Astrocyte of the cerebellum (primary cell): ENCODE measurements at regions not wholly inside any gene's neighbourhood (a gene's known extent, or its start where the extent isn't known, plus 50 kb on each side); places are given as distances from the start of the nearest gene placed in this dataset.

Source experiments
- DNase-seq: peaks from one replicate; pipeline ENCODE4 v3.0.0-alpha.2; 2011; ENCODE audit warnings: low read depth
- H3K4me3 ChIP-seq: 2 replicates; pipeline ENCODE4 v1.5.1; 2011; ENCODE audit warnings: mild to moderate bottlenecking, low read depth, low read length, moderate library complexity
- in situ Hi-C: cut with HindIII; loops from 2 replicates; pipeline ENCODE4 v1.10.0; 2017; ENCODE audit warnings: low sequenced_read_pairs
- TF ChIP-seq, protein P1 (sequence below): IDR thresholded peaks from 2 replicates; pipeline ENCODE4 v1.5.1; 2012; ENCODE audit warnings: low read length, low read depth, moderate library complexity, mild to moderate bottlenecking; ENCODE audit errors: missing control alignments

DNA sequence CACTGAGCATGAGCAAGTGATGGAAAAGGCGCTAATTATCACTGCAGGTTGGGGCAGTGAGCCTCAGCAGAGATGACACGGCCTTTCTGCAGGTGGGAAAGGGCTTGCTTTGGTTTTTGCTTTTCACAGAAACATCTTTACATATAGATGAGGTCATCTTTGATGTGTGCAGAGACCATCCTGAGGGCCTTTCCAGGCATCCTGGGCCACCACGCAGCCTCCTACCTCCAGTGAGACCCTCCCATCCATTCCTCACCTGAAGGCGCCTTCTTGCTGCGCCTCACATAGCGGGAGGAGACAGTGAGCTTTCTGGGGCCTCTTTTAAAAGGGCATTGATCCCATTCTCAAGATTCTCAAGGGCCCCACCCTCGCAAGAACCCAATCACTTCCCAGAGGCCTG, 235.3 kb upstream of the RAB6C start:
- in situ Hi-C loops, result no loop called here
- no peak for DNase-seq
- TF ChIP-seq, protein P1, sequence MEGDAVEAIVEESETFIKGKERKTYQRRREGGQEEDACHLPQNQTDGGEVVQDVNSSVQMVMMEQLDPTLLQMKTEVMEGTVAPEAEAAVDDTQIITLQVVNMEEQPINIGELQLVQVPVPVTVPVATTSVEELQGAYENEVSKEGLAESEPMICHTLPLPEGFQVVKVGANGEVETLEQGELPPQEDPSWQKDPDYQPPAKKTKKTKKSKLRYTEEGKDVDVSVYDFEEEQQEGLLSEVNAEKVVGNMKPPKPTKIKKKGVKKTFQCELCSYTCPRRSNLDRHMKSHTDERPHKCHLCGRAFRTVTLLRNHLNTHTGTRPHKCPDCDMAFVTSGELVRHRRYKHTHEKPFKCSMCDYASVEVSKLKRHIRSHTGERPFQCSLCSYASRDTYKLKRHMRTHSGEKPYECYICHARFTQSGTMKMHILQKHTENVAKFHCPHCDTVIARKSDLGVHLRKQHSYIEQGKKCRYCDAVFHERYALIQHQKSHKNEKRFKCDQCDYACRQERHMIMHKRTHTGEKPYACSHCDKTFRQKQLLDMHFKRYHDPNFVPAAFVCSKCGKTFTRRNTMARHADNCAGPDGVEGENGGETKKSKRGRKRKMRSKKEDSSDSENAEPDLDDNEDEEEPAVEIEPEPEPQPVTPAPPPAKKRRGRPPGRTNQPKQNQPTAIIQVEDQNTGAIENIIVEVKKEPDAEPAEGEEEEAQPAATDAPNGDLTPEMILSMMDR, result no peak
- no peak overlapping the region for H3K4me3 ChIP-seq

DNA sequence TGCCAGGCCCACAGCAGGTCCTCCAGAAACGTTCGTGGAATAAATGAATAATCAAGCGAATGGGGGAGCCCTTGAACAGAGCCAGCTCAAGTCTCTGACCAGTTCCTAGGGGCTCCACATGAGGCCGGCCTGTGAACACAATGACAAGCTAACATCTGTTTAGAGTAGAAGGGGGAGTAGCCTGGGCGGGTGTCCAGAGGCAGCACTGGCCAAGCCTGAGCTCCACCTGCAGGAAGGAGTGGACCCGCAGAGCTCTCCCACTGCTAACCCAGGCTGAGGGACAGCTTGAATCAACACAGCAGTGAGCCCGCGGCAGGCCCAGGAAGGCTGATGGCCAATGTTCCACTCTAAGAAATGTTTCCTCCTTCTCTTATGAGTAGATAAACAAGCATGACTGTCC, 234.8 kb upstream of the RAB6C start:
- no peak overlapping the region for H3K4me3 ChIP-seq
- TF ChIP-seq, protein P1, result no peak
- DNase-seq, result no peak
- in situ Hi-C loops, result no loop called here

DNA sequence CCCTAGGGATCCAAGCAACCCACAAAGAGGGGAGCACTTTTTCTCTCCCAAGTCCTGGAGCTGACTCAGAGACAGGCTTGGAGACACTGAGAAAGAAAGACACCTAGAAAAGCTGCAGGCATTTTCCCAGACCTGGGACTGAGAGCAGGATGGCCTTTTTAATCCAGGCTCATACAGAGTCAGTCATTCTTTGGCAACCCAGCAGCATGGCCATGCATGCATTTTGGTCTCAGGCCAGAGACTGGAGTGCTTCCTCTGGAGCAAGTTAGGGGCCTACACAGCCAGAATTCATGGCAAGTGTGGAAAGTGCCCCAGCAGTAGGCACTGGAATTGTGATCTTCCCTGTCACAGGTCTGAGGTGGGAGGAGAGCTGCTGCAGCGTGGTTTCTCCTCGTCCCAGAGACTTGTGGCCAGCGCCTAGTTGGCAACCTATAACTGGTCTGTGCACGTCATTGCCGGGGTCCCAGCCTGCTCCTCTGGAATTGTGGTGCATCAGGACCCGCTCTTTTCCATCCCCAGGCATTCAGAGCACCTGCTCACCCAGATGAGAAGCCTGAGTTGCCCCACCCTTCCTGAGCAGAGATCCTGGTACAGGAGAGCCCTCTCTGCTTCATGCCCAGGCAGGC, 231.9 kb upstream of the RAB6C start:
- in situ Hi-C loops, result no loop called here
- H3K4me3 ChIP-seq, result no peak overlapping the region
- no peak for DNase-seq
- TF ChIP-seq, protein P1, result no peak

DNA sequence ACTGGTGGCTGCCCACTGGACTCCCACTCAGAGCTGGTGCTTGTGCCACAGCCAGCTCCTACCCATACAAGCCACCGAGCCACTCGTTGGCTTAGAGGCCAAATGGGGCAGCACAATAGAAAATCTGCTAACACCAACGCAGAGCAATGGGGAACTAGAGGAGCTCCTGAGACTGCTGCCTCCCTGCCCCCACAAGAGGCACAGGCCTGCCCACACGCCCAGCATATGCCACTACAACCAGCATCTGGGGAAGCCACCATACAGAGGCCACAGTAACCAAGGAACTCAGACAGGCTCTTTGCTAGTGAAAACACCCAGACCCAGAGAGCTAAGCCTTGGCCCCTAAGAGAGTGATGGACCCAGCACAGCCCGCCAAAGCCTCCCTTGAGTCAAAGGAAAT, 231.2 kb upstream of the RAB6C start:
- DNase-seq, result no peak
- in situ Hi-C loops, result no loop called here
- TF ChIP-seq, protein P1, result no peak
- H3K4me3 ChIP-seq, result no peak overlapping the region

DNA sequence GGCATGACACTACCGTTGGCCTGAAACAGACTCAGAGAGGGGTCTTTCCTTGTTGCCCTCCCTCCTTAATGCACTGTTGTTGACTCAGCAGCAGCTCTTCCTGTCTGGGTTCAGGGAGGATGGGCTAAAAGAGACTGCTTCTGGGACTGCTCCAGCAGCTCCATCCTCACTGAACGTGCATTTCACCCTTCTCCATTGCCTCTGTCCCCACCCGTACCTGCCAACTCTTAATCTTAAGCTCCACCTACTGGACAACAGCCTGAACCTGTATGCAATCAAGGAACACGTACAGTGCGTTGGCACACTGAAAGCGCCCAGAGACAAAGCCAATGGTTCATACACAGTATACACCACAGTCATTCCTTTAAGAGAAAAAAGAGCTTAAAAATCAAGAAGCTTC, 230.8 kb upstream of the RAB6C start:
- no peak for DNase-seq
- no peak overlapping the region for H3K4me3 ChIP-seq
- TF ChIP-seq, protein P1, result no peak
- in situ Hi-C loops, result no loop called here

DNA sequence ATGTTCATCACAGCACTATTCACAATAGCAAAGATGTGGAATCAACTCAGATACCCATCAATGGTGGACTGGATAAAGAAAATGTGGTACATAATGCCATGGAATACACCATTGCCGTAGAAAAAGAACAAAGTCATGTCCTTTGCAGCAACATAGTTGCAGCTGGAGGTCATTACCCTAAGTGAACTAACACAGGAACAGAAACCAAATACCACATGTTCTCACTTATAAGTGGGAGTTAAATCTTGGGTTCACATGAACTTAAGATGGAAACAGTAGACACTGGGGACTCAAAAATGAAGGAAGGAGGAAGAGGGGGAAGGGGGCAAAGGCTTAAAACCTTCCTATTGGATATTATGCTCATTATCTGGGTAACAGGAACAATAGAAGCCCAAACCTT, 228.1 kb upstream of the RAB6C start:
- H3K4me3 ChIP-seq, result no peak overlapping the region
- in situ Hi-C loops, result no loop called here
- TF ChIP-seq, protein P1, result no peak
- DNase-seq, result no peak

DNA sequence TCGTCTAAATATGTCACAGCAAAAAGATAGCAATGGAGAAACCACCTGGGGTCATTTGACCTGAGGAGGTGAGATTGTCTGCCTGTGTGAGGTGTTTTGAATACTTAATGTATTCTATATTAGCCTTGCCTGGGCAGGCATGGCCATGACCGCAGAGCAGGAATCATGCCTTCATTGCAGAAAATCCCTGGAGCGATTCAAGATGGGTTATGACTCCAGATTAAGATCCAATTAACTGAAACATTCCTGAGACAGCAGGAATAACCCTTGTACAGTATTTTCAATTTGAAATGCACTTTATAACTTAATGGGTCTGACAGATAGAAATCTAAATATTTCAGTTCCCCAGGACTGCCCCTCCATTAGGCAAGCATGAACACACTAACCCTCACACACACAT, 227.3 kb upstream of the RAB6C start:
- in situ Hi-C loops, result no loop called here
- no peak overlapping the region for H3K4me3 ChIP-seq
- TF ChIP-seq, protein P1, result no peak
- no peak for DNase-seq
